ENCODE measurements at regions not wholly inside any gene's neighbourhood (a gene's known extent, or its start where the extent isn't known, plus 50 kb on each side); places are given as distances from the start of the nearest gene placed in this dataset.

GRCh38 chr6:95365454-95365853 lies 211.9 kb upstream of the MANEA start:
- TF ChIP-seq CTCF (conservative IDR thresholded peaks at IDR 0.05; ENCODE audit: low read length) (no peak), EZH2phosphoT487 (IDR thresholded peaks at IDR 0.05; ENCODE audit: borderline replicate concordance, low read depth, low read length) (no peak)

All from OCI-LY7 (cell line).